Epithelial cell of proximal tubule (primary cell): ENCODE measurements at regions not wholly inside any gene's neighbourhood (a gene's known extent, or its start where the extent isn't known, plus 50 kb on each side); places are given as distances from the start of the nearest gene placed in this dataset.

ENCODE experiments used
- DNase-seq: peaks from one replicate; pipeline ENCODE4 v3.0.0-alpha.2; 2011; ENCODE audit warnings: low read depth
- H3K4me3 ChIP-seq: 2 replicates; pipeline ENCODE4 v1.5.1; 2011; ENCODE audit warnings: low read depth, mild to moderate bottlenecking, low read length
- TF ChIP-seq, protein P1 (sequence below): conservative IDR thresholded peaks from 2 replicates; pipeline ENCODE4 v1.5.1; 2012; ENCODE audit warnings: low read depth, mild to moderate bottlenecking, low read length

DNA sequence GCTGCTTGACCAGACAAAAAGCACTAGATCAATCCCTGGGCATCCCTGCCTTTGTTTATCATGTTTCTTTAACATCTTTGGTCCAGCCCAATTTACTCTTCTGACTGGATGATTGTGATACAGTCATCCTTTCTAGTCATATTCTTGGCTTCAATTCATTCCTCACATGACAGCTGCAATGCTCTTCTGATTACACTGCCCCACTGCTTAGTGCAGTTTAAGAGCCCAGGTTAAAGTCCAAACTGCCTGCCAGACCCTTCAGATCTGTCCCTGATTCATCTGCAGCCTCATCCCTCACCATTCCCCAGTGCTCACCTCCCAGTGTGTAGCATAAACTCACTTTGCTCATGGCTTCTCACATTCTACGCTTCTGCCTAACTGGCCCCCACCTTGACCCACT lies 383.8 kb downstream of the TNS3 start:
- peak; percentile 36 for DNase-seq
- H3K4me3 ChIP-seq: no peak overlapping the region
- TF ChIP-seq, protein P1, sequence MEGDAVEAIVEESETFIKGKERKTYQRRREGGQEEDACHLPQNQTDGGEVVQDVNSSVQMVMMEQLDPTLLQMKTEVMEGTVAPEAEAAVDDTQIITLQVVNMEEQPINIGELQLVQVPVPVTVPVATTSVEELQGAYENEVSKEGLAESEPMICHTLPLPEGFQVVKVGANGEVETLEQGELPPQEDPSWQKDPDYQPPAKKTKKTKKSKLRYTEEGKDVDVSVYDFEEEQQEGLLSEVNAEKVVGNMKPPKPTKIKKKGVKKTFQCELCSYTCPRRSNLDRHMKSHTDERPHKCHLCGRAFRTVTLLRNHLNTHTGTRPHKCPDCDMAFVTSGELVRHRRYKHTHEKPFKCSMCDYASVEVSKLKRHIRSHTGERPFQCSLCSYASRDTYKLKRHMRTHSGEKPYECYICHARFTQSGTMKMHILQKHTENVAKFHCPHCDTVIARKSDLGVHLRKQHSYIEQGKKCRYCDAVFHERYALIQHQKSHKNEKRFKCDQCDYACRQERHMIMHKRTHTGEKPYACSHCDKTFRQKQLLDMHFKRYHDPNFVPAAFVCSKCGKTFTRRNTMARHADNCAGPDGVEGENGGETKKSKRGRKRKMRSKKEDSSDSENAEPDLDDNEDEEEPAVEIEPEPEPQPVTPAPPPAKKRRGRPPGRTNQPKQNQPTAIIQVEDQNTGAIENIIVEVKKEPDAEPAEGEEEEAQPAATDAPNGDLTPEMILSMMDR: no peak

DNA sequence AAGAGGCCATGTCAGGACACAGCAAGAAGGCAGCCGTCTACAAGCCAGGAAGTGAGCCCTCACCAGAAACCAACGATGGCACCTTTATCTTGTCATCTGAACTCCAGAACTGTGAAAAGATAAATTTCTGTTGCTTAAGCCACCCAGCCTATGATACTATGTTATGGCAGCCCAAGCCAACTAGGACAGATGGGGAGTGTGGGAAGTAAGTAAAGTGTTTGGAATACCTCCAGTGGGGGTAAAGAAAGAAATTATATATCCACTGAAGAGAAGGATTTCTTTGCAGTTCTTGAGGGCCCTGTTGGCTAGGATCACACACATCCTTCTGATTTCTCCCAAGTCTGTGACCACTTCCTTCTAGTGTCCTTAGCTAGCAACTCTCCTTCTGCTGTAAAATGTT lies 384.4 kb downstream of the TNS3 start:
- TF ChIP-seq, protein P1: no peak
- DNase-seq: no peak

DNA sequence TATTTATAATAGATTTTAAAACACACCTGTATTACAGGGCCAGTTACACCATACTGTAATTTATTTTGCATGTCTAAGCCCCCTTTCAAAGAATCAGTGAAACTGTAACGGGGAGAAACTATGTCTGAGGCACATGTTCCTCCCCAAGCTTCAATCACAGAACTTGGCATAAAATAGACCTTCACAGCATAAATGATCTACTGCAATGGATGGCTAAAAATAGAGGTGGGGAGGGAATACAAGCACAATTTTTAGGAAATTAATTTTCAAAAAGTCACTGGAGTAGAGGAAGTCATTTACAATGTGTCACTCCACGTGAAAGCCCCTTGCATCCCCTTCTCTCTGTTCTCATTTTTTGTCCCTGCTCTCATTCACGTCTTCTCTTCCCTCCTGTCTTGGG lies 385.2 kb downstream of the TNS3 start:
- no peak overlapping the region for H3K4me3 ChIP-seq
- TF ChIP-seq, protein P1: no peak

More for the DNA sequence above, 384.4 kb downstream of the TNS3 start:
- no peak overlapping the region for H3K4me3 ChIP-seq

GRCh38 chr7:47196106-47196645 lies 385.7 kb downstream of the TNS3 start:
- no peak overlapping the region for H3K4me3 ChIP-seq
- TF ChIP-seq, protein P1: no peak
- peak; percentile 23 for DNase-seq

More for the DNA sequence above, 385.2 kb downstream of the TNS3 start:
- DNase-seq: no peak

DNA sequence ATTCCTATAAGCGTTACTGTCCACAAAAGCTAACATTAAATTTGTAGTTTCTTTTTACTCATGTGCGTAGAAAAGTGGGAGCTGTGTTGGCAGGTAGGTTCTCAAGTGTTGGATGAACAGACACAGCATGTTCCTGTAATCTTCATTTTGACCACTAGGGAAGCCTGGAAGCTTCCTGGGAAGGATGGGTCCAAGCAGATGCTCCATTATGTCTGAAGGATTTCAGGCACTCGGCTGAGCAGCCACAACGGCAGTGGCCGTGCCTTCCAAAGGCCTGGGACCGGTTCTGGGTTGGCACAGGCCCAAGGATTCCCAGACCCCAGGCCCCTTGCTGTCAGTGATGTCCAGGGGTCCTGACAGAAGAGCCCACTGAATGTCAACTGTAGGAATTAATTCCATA lies 386.3 kb downstream of the TNS3 start:
- no peak for DNase-seq
- TF ChIP-seq, protein P1: peak; percentile 35

DNA sequence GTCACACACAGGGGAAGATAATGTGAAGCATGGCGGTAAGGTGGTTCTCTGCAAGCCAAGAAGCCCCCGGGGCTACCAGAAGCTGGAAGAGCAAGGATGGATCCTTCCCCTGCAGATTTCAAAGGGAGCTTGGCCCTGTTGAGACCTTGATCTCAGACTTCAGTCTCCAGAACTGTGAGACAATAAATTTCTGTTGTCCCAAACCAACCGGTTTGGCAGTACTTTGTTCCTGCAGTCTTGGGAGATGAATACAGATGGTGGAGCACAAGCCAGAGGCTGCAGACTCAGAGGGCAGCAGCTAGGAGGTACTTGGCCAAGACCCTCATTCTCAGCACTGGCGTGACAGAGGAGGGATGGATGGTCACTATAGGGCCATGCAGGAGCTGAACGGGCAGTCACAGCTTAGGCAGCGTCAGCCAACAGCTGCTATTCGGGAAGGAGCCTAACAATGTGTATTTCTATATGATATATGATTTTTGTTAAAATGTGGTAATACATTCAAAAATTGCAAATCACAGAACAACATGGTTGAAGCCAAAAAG lies 387.3 kb downstream of the TNS3 start:
- no peak overlapping the region for H3K4me3 ChIP-seq
- TF ChIP-seq, protein P1: no peak
- no peak for DNase-seq

More for the DNA sequence above, 386.3 kb downstream of the TNS3 start:
- no peak overlapping the region for H3K4me3 ChIP-seq

- H3K4me3 ChIP-seq: no peak overlapping the region
- DNase-seq: no peak
- TF ChIP-seq, protein P1: no peak
Measured at GRCh38 chr7:47192978-47193377, 388.9 kb downstream of the TNS3 start.
